GM12878 (cell line): ENCODE measurements at regions not wholly inside any gene's neighbourhood (a gene's known extent, or its start where the extent isn't known, plus 50 kb on each side); places are given as distances from the start of the nearest gene placed in this dataset.

Experiments
- CTCF ChIP-seq, 3 experiments: IDR thresholded peaks in 2 of 3; conservative IDR thresholded peaks in 1 of 3; 2 replicates each; pipeline ENCODE4 v1.5.1; 2011; ENCODE audit warnings: low read depth in 3 of 3, low read length in 3 of 3, mild to moderate bottlenecking in 3 of 3, control low read depth in 2 of 3, moderate library complexity in 2 of 3, inconsistent platforms in 1 of 3, mixed read lengths in 1 of 3; ENCODE audit not compliant: control insufficient read depth in 2 of 3, insufficient read depth in 1 of 3; ENCODE audit errors: extremely low read depth in 1 of 3
- EZH2 ChIP-seq: IDR thresholded peaks from 2 replicates; pipeline ENCODE4 v1.6.1; 2012; ENCODE audit warnings: low read depth, mild to moderate bottlenecking, control low read depth, inconsistent platforms, low read length, borderline replicate concordance; ENCODE audit not compliant: control insufficient read depth
- FOXM1 ChIP-seq: IDR thresholded peaks from 2 replicates; pipeline ENCODE4 v1.6.1; 2012; ENCODE audit warnings: low read depth, mild to moderate bottlenecking, inconsistent platforms, low read length, moderate library complexity
- PAX5 ChIP-seq: IDR thresholded peaks from 2 replicates; pipeline ENCODE4 v1.6.1; 2011; ENCODE audit warnings: low read depth, low read length, borderline replicate concordance
- SIN3A ChIP-seq: IDR thresholded peaks from 2 replicates; pipeline ENCODE4 v1.6.1; 2012; ENCODE audit warnings: low read depth, low read length, improper control_type of control experiment

GRCh38 chr3:159501029-159501428 lies 487.6 kb upstream of the IL12A start:
- TF ChIP-seq PAX5: no peak
- TF ChIP-seq EZH2: no peak
- TF ChIP-seq SIN3A: no peak
- TF ChIP-seq FOXM1: no peak
- no peak for TF ChIP-seq CTCF (IDR thresholded peaks at IDR 0.05 in 2 of 3, conservative IDR thresholded peaks at IDR 0.05 in 1 of 3; ENCODE audit: control insufficient read depth in 2 of 3, extremely low read depth in 1 of 3, insufficient read depth in 1 of 3, low read depth in 3 of 3, low read length in 3 of 3)
